Body of pancreas (tissue), 4 donors: ENCODE measurements at regions not wholly inside any gene's neighbourhood (a gene's known extent, or its start where the extent isn't known, plus 50 kb on each side); places are given as distances from the start of the nearest gene placed in this dataset.

Experiments used
- POLR2A ChIP-seq, 3 donors: fragments of 450-650 bp; IDR thresholded peaks; one replicate each; pipeline ENCODE4 v1.6.1; 2016; ENCODE audit warnings: antibody characterized with exemption in 3 of 3, mild to moderate bottlenecking in 2 of 3
- TF ChIP-seq, protein P1 (sequence below), 7 experiments: fragments of 450-650 bp in 4 of 7; fragments of 200-600 bp in 3 of 7; sonication (generic) in 3 of 7; IDR thresholded peaks; one replicate each; pipeline ENCODE4 v1.5.1; 2016 to 2019; ENCODE audit warnings: antibody characterized with exemption in 7 of 7

DNA sequence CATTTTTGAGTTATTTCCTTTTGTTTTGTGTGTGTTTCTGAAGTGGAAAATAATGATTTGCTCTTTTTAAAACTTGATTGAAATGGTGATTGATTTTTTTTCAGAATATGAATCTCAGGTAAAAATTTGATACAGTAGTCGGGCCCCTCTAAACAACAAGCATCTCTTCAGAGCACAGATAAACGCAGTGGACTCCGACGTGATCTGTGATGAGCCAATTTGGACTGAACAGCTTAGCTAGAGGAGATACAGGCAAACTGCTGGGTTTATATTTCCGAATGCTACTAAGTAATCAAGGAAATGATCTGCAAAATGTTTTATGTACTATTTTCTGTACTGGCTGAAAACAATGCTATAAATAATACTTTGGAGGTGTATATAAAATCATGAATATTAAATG lies 705.7 kb upstream of the RGS18 start:
- TF ChIP-seq, protein P1, sequence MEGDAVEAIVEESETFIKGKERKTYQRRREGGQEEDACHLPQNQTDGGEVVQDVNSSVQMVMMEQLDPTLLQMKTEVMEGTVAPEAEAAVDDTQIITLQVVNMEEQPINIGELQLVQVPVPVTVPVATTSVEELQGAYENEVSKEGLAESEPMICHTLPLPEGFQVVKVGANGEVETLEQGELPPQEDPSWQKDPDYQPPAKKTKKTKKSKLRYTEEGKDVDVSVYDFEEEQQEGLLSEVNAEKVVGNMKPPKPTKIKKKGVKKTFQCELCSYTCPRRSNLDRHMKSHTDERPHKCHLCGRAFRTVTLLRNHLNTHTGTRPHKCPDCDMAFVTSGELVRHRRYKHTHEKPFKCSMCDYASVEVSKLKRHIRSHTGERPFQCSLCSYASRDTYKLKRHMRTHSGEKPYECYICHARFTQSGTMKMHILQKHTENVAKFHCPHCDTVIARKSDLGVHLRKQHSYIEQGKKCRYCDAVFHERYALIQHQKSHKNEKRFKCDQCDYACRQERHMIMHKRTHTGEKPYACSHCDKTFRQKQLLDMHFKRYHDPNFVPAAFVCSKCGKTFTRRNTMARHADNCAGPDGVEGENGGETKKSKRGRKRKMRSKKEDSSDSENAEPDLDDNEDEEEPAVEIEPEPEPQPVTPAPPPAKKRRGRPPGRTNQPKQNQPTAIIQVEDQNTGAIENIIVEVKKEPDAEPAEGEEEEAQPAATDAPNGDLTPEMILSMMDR (IDR thresholded peaks at IDR 0.05) = no peak
- no peak for TF ChIP-seq POLR2A (IDR thresholded peaks at IDR 0.05)
